SK-N-SH (cell line): ENCODE measurements at regions not wholly inside any gene's neighbourhood (a gene's known extent, or its start where the extent isn't known, plus 50 kb on each side); places are given as distances from the start of the nearest gene placed in this dataset.

Experiments
- CTCF ChIA-PET: fragments of 300-600, 350-600 bp; formaldehyde crosslinking; extraction: SDS; loops from one replicate; lab custom pipeline; 2021; lab: Yijun Ruan, JAX
- POLR2A ChIA-PET: fragments of 350-600 bp; sonication (Branson Sonifier 250); formaldehyde crosslinking; extraction: SDS; loops from one replicate; lab custom pipeline; 2020; ENCODE audit warnings: antibody characterized with exemption, inconsistent platforms; lab: Yijun Ruan, JAX
- DNase-seq: peaks from one replicate; pipeline ENCODE4 v3.0.0; 2012
- H2AFZ ChIP-seq: fragments of 200-600 bp; sonication (generic); 2 replicates; pipeline ENCODE4 v1.8.1; 2016; ENCODE audit warnings: antibody characterized with exemption, mild to moderate bottlenecking, low read depth
- H3F3A ChIP-seq: fragments of 200-600 bp; sonication (generic); replicated peaks from 2 replicates; pipeline ENCODE3; 2016; ENCODE audit warnings: antibody characterized with exemption, mild to moderate bottlenecking; ENCODE audit not compliant: insufficient read depth
- H3K27ac ChIP-seq, 2 experiments: fragments of 200-500 bp in 1 of 2; fragments of 200-600 bp in 1 of 2; sonication (Bioruptor generic) in 1 of 2; sonication (generic), shearing (Covaris generic) in 1 of 2; 2 replicates each; pipeline versions ENCODE4 v1.5.1 to v1.6.1; 2014 to 2016; ENCODE audit warnings: low read depth in 2 of 2, inconsistent platforms in 1 of 2, low read length in 1 of 2, mild to moderate bottlenecking in 1 of 2, mixed read lengths in 1 of 2
- H3K27me3 ChIP-seq: fragments of 200-600 bp; sonication (generic), shearing (Covaris generic); 2 replicates; pipeline ENCODE4 v1.6.1; 2016; ENCODE audit warnings: mixed run types; ENCODE audit not compliant: insufficient read depth
- H3K36me3 ChIP-seq, 2 experiments: fragments of 200-500 bp in 1 of 2; fragments of 200-600 bp in 1 of 2; sonication (Bioruptor generic) in 1 of 2; sonication (generic) in 1 of 2; replicated peaks in 1 of 2; 2 replicates each; pipeline versions ENCODE3 to v1.5.1; 2014 to 2016; ENCODE audit warnings: low read length in 1 of 2, mild to moderate bottlenecking in 1 of 2; ENCODE audit not compliant: insufficient read depth in 2 of 2, control insufficient read depth in 1 of 2
- H3K4me1 ChIP-seq, 2 experiments: fragments of 200-500 bp in 1 of 2; fragments of 200-600 bp in 1 of 2; sonication (Bioruptor generic) in 1 of 2; sonication (generic), shearing (Covaris generic) in 1 of 2; 2 replicates each; pipeline versions ENCODE4 v1.5.1 to v1.6.1; 2014 to 2016; ENCODE audit warnings: low read depth in 1 of 2, low read length in 1 of 2, mixed run types in 1 of 2; ENCODE audit not compliant: insufficient read depth in 2 of 2, control insufficient read depth in 1 of 2
- H3K4me2 ChIP-seq: fragments of 200-600 bp; sonication (generic), shearing (Covaris generic); 2 replicates; pipeline ENCODE4 v1.6.1; 2017; ENCODE audit warnings: mixed run types
- H3K4me3 ChIP-seq, 2 experiments: fragments of 200-500 bp in 1 of 2; fragments of 200-600 bp in 1 of 2; sonication (Bioruptor generic) in 1 of 2; sonication (generic), shearing (Covaris generic) in 1 of 2; 2 replicates each; pipeline versions ENCODE4 v1.5.1 to v1.8.1; 2014 to 2016; ENCODE audit warnings: low read depth in 2 of 2, inconsistent platforms in 1 of 2, low read length in 1 of 2, mild to moderate bottlenecking in 1 of 2, mixed read lengths in 1 of 2, moderate library complexity in 1 of 2
- H3K79me2 ChIP-seq: fragments of 200-600 bp; sonication (generic); 2 replicates; pipeline ENCODE4 v1.8.1; 2017; ENCODE audit warnings: mild to moderate bottlenecking; ENCODE audit not compliant: insufficient read depth
- H3K9ac ChIP-seq: fragments of 200-600 bp; sonication (generic); 2 replicates; pipeline ENCODE4 v1.6.1; 2017; ENCODE audit warnings: mixed run types
- H3K9me2 ChIP-seq: fragments of 200-600 bp; sonication (generic); 2 replicates; pipeline ENCODE4 v1.6.1; 2017; ENCODE audit warnings: mixed run types
- H3K9me3 ChIP-seq: fragments of 200-600 bp; sonication (generic); 2 replicates; pipeline ENCODE4 v1.6.1; 2017; ENCODE audit warnings: mixed run types, mild to moderate bottlenecking, moderate library complexity
- H4K20me1 ChIP-seq: fragments of 200-600 bp; sonication (generic); 2 replicates; pipeline ENCODE4 v1.6.1; 2017; ENCODE audit warnings: mild to moderate bottlenecking, mixed run types; ENCODE audit not compliant: insufficient read depth
- EP300 ChIP-seq, 2 experiments: IDR thresholded peaks; 2 replicates each; pipeline versions ENCODE4 v1.4.0 to v1.6.1; 2012; ENCODE audit warnings: borderline replicate concordance in 1 of 2, low read depth in 1 of 2, low read length in 1 of 2
- FOXJ3 ChIP-seq: sonication (generic); formaldehyde crosslinking; IDR thresholded peaks from 2 replicates; pipeline ENCODE4 v1.5.1; 2020; ENCODE audit warnings: mild to moderate bottlenecking, missing genetic modification reagents
- FOXM1 ChIP-seq: IDR thresholded peaks from 2 replicates; pipeline ENCODE4 v1.4.0; 2012; ENCODE audit warnings: low read depth, mild to moderate bottlenecking
- GATA2 ChIP-seq: sonication (generic); formaldehyde crosslinking; IDR thresholded peaks from 2 replicates; pipeline ENCODE4 v1.5.0; 2020; ENCODE audit warnings: mild to moderate bottlenecking, missing genetic modification reagents
- MXI1 ChIP-seq: IDR thresholded peaks from 2 replicates; pipeline ENCODE4 v1.6.1; 2012; ENCODE audit warnings: mild to moderate bottlenecking, low read depth, low read length, improper control_type of control experiment
- NRF1 ChIP-seq: IDR thresholded peaks from 2 replicates; pipeline ENCODE4 v1.6.1; 2012; ENCODE audit warnings: low read depth, mild to moderate bottlenecking, low read length
- TEAD4 ChIP-seq: IDR thresholded peaks from 2 replicates; pipeline ENCODE4 v1.4.0; 2012; ENCODE audit warnings: mild to moderate bottlenecking, borderline replicate concordance; ENCODE audit not compliant: insufficient read depth
- YY1 ChIP-seq: IDR thresholded peaks from 2 replicates; pipeline ENCODE4 v1.4.0; 2012; ENCODE audit warnings: low read depth, mild to moderate bottlenecking
- WGBS: methylation state at CpG from one replicate; pipeline ENCODE4 v1.1.6; 2017; ENCODE audit warnings: low lambda C conversion rate; 5-methylcytosine and 5-hydroxymethylcytosine counted together
- TF ChIP-seq, protein P1 (sequence below): IDR thresholded peaks from 2 replicates; pipeline ENCODE4 v1.6.1; 2012; ENCODE audit warnings: mild to moderate bottlenecking, low read depth, low read length, moderate library complexity
- TF ChIP-seq, protein P2 (sequence below): IDR thresholded peaks from 2 replicates; pipeline ENCODE4; 2012

DNA sequence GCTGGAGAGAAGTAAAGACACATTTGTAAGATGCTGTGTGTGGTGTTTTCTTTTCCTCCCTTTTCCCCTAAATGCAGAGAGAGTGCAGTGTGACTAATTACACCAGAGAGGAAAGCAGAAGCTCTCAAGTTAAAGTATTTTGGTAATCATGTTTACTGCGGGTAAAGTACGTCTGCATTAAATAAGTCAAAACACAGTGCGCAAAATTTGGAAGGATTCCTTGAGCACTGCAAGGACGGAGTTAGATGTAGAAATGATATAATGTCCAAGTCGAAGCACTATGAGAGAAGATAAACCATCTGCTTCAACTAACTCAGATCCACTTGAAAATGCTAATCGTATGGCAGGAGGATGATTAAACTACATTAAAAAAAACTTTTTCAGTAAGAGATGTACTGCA lies 766.5 kb downstream of the RNF144A start:
- H3K4me2 ChIP-seq: no peak overlapping the region
- WGBS: 84% methylated on average over 6 of the region's 6 CpGs
- no peaks in the 10 kb centered on the region for H3K9me3 ChIP-seq
- no peaks in the 10 kb centered on the region for H4K20me1 ChIP-seq
- TF ChIP-seq FOXJ3 (CRISPR knock-in tag) (no peak), NRF1 (no peak), TEAD4 (no peak), FOXM1 (no peak), YY1 (no peak), GATA2 (CRISPR knock-in tag) (no peak), MXI1 (no peak)
- TF ChIP-seq, protein P1, sequence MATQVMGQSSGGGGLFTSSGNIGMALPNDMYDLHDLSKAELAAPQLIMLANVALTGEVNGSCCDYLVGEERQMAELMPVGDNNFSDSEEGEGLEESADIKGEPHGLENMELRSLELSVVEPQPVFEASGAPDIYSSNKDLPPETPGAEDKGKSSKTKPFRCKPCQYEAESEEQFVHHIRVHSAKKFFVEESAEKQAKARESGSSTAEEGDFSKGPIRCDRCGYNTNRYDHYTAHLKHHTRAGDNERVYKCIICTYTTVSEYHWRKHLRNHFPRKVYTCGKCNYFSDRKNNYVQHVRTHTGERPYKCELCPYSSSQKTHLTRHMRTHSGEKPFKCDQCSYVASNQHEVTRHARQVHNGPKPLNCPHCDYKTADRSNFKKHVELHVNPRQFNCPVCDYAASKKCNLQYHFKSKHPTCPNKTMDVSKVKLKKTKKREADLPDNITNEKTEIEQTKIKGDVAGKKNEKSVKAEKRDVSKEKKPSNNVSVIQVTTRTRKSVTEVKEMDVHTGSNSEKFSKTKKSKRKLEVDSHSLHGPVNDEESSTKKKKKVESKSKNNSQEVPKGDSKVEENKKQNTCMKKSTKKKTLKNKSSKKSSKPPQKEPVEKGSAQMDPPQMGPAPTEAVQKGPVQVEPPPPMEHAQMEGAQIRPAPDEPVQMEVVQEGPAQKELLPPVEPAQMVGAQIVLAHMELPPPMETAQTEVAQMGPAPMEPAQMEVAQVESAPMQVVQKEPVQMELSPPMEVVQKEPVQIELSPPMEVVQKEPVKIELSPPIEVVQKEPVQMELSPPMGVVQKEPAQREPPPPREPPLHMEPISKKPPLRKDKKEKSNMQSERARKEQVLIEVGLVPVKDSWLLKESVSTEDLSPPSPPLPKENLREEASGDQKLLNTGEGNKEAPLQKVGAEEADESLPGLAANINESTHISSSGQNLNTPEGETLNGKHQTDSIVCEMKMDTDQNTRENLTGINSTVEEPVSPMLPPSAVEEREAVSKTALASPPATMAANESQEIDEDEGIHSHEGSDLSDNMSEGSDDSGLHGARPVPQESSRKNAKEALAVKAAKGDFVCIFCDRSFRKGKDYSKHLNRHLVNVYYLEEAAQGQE: no peak
- TF ChIP-seq, protein P2, sequence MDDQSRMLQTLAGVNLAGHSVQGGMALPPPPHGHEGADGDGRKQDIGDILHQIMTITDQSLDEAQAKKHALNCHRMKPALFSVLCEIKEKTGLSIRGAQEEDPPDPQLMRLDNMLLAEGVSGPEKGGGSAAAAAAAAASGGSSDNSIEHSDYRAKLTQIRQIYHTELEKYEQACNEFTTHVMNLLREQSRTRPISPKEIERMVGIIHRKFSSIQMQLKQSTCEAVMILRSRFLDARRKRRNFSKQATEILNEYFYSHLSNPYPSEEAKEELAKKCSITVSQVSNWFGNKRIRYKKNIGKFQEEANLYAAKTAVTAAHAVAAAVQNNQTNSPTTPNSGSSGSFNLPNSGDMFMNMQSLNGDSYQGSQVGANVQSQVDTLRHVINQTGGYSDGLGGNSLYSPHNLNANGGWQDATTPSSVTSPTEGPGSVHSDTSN: no peak
- DNase-seq: no peak
- H3K9ac ChIP-seq: no peak overlapping the region
- H3K4me3 ChIP-seq: no peak overlapping the region
- H3K36me3 ChIP-seq: no peaks in the 10 kb centered on the region
- H2AFZ ChIP-seq: no peak overlapping the region
- H3K27ac ChIP-seq: no peak overlapping the region
- H3K79me2 ChIP-seq: no peaks in the 10 kb centered on the region
- no peaks in the 10 kb centered on the region for H3K4me1 ChIP-seq
- ChIA-PET CTCF (interaction anchor here (1.0 kb wide), 1 partner anchor 24 kb away, joined by 3 read pairs; no protein-coding TSS in a partner anchor), POLR2A (no interaction called here)
- no peaks in the 10 kb centered on the region for H3F3A ChIP-seq
- H3K9me2 ChIP-seq: no peaks in the 10 kb centered on the region
- H3K27me3 ChIP-seq: no peaks in the 10 kb centered on the region

DNA sequence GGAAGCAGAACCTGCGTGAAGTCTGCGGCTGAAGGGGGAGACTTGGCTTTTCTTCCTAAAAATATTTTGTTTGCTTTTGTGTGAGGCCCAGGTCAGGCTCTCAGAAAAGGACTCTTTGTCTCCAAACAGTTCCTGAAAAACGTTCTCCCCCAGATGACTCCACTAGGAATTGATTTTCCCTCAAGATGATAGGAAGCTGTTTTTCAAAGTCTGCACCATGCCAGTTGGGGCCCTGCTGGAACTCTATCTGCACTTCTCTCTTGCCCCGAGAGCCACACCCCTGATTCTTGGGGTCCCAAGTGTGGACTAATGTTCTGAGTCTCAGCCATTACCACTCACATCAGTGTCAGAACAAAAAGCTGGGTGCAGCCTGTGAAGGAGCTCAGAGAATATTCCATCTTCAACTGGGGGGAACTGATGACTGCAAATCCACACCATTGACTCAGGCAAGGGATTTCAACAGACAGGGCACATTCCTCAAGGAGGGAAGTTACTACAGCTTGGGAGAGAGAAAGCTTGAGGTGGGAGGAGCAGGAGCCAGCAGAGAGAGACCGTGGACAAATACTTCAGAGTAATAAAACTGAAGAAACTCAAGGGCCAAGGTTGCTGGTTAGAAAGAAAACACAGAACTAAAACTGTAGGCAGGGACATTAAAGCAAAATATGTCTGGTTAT lies 768.3 kb downstream of the RNF144A start:
- POLR2A ChIA-PET: no interaction called here
- Histone ChIP-seq H3K27me3 (no peaks in the 10 kb centered on the region), H3K9me3 (no peaks in the 10 kb centered on the region), H3K4me3 (no peak overlapping the region), H3F3A (no peaks in the 10 kb centered on the region), H3K9me2 (no peaks in the 10 kb centered on the region), H3K27ac (no peak overlapping the region), H3K36me3 (no peaks in the 10 kb centered on the region), H3K4me2 (no peak overlapping the region), H4K20me1 (no peaks in the 10 kb centered on the region), H2AFZ (no peak overlapping the region), H3K9ac (no peak overlapping the region), H3K4me1 (no peaks in the 10 kb centered on the region; a peak in 1 of 4 replicates), H3K79me2 (no peaks in the 10 kb centered on the region)
- CTCF ChIA-PET: no interaction called here
- DNase-seq: no peak
- WGBS: 73% methylated on average over 5 of the region's 5 CpGs
- no peak for TF ChIP-seq EP300 (IDR thresholded peaks at IDR 0.05; ENCODE audit: borderline replicate concordance in 1 of 2, low read depth in 1 of 2, low read length in 1 of 2)
